NCI-H1092 treated with DMSO at 0.1 percent for 48 hours (cell line): ENCODE measurements at regions not wholly inside any gene's neighbourhood (a gene's known extent, or its start where the extent isn't known, plus 50 kb on each side); places are given as distances from the start of the nearest gene placed in this dataset.
A peak's percentile ranks its signal among the peaks of the same experiment; 100 is the strongest.

Experiments
- DNase-seq: peaks from one replicate; lab custom pipeline; 2025; lab: John Stamatoyannopoulos, UW

- no peak for DNase-seq
Observed at GRCh38 chr22:47678048-47678447, 915.6 kb downstream of the TBC1D22A start.

- no peak for DNase-seq
Observed at GRCh38 chr22:47676685-47677084, 914.2 kb downstream of the TBC1D22A start.

GRCh38 chr22:47674600-47674999, 912.1 kb downstream of the TBC1D22A start:
- DNase-seq, result no peak

- DNase-seq, result no peak
Observed at GRCh38 chr22:47673557-47673956, 911.1 kb downstream of the TBC1D22A start.

- no peak for DNase-seq
Observed at GRCh38 chr22:47672526-47672925, 910.1 kb downstream of the TBC1D22A start.

- DNase-seq, result no peak
Observed at GRCh38 chr22:47665151-47665550, 902.7 kb downstream of the TBC1D22A start.

GRCh38 chr22:47663615-47664605, 901.5 kb downstream of the TBC1D22A start:
- no peak for DNase-seq

GRCh38 chr22:47659467-47660223, 897.2 kb downstream of the TBC1D22A start:
- peak; percentile 3 for DNase-seq

GRCh38 chr22:47658182-47658581, 895.7 kb downstream of the TBC1D22A start:
- DNase-seq, result no peak

GRCh38 chr22:47657224-47657623, 894.8 kb downstream of the TBC1D22A start:
- no peak for DNase-seq

- no peak for DNase-seq
Observed at GRCh38 chr22:47656806-47657205, 894.4 kb downstream of the TBC1D22A start.

GRCh38 chr22:47655930-47656329, 893.5 kb downstream of the TBC1D22A start:
- DNase-seq, result no peak

GRCh38 chr22:47654922-47655491, 892.6 kb downstream of the TBC1D22A start:
- no peak for DNase-seq

- DNase-seq, result no peak
Observed at GRCh38 chr22:47653921-47654320, 891.5 kb downstream of the TBC1D22A start.

- no peak for DNase-seq
Observed at GRCh38 chr22:47651216-47651987, 889.0 kb downstream of the TBC1D22A start.

GRCh38 chr22:47647720-47648119, 885.3 kb downstream of the TBC1D22A start:
- no peak for DNase-seq

- DNase-seq, result no peak
Observed at GRCh38 chr22:47647181-47647580, 884.7 kb downstream of the TBC1D22A start.

- no peak for DNase-seq
Observed at GRCh38 chr22:47645923-47646322, 883.5 kb downstream of the TBC1D22A start.

GRCh38 chr22:47645450-47645914, 883.0 kb downstream of the TBC1D22A start:
- no peak for DNase-seq

- DNase-seq, result no peak
Observed at GRCh38 chr22:47634347-47634746, 871.9 kb downstream of the TBC1D22A start.

GRCh38 chr22:47633111-47633510, 870.7 kb downstream of the TBC1D22A start:
- no peak for DNase-seq

GRCh38 chr22:47632701-47633100, 870.3 kb downstream of the TBC1D22A start:
- no peak for DNase-seq
